SK-N-SH (cell line): ENCODE measurements at regions not wholly inside any gene's neighbourhood (a gene's known extent, or its start where the extent isn't known, plus 50 kb on each side); places are given as distances from the start of the nearest gene placed in this dataset.
"Not testable (repeated sequence)": the region's sequence is repeated elsewhere in the genome, so short reads cannot be mapped to it uniquely, and the experiment has no call there.

Source experiments
- CTCF ChIP-seq: fragments of 200-600 bp; sonication (generic); IDR thresholded peaks from 2 replicates; pipeline ENCODE4 v1.6.1; 2017; ENCODE audit warnings: antibody characterized with exemption, mild to moderate bottlenecking, moderate library complexity
- EP300 ChIP-seq, 2 experiments: IDR thresholded peaks; 2 replicates each; pipeline versions ENCODE4 v1.4.0 to v1.6.1; 2012; ENCODE audit warnings: borderline replicate concordance in 1 of 2, low read depth in 1 of 2, low read length in 1 of 2
- EZH2phosphoT487 ChIP-seq: fragments of 200-600 bp; sonication (generic); IDR thresholded peaks from 2 replicates; pipeline ENCODE4 v1.6.1; 2017; ENCODE audit warnings: low read depth, mixed run types, mild to moderate bottlenecking, antibody characterized with exemption, moderate library complexity, borderline replicate concordance
- NRF1 ChIP-seq: IDR thresholded peaks from 2 replicates; pipeline ENCODE4 v1.6.1; 2012; ENCODE audit warnings: low read depth, mild to moderate bottlenecking, low read length
- PBX3 ChIP-seq: IDR thresholded peaks from 2 replicates; pipeline ENCODE4; 2012
- POLR2AphosphoS5 ChIP-seq: IDR thresholded peaks from 2 replicates; pipeline ENCODE4 v1.6.1; 2012; ENCODE audit warnings: low read depth, low read length
- RAD21 ChIP-seq: IDR thresholded peaks from 2 replicates; pipeline ENCODE4 v1.6.1; 2012; ENCODE audit warnings: mild to moderate bottlenecking, low read length
- RFX5 ChIP-seq: IDR thresholded peaks from 2 replicates; pipeline ENCODE4 v1.6.1; 2012; ENCODE audit warnings: mild to moderate bottlenecking, improper control_type of control experiment, low read length
- SMC3 ChIP-seq: IDR thresholded peaks from 2 replicates; pipeline ENCODE4 v1.6.1; 2012; ENCODE audit warnings: low read depth, low read length, improper control_type of control experiment
- TCF12 ChIP-seq: IDR thresholded peaks from 2 replicates; pipeline ENCODE4 v1.4.0; 2012
- USF1 ChIP-seq: IDR thresholded peaks from 2 replicates; pipeline ENCODE4 v1.4.0; 2012; ENCODE audit warnings: low read depth, borderline replicate concordance
- TF ChIP-seq, protein P1 (sequence below): IDR thresholded peaks from 2 replicates; pipeline ENCODE4 v1.6.1; 2012; ENCODE audit warnings: mild to moderate bottlenecking, low read depth, low read length, moderate library complexity

DNA sequence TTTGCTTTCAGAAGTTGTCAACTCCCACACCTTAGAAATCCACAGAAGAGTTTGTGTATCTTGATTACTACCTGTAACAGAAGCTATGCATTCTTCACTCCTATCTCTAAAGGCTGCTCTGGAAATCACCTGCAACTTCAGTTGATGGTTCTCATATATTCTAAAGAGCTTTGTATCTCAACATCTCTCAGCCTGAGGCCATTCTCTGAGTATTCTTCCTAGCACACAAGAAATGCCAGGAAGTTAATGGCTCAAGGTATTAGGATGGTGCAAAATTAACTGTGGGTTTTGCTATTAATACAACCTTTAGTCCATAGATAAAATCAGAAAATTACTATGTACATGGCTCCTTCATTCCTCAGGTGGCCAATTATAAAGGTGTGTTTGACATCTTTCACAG, 806.3 kb upstream of the ALG10B start:
- TF ChIP-seq USF1; EP300 (IDR thresholded peaks at IDR 0.05; ENCODE audit: borderline replicate concordance in 1 of 2, low read depth in 1 of 2, low read length in 1 of 2); CTCF; RFX5; EZH2phosphoT487; POLR2AphosphoS5; NRF1; RAD21; PBX3; TCF12; SMC3: not testable (repeated sequence)
- TF ChIP-seq, protein P1, sequence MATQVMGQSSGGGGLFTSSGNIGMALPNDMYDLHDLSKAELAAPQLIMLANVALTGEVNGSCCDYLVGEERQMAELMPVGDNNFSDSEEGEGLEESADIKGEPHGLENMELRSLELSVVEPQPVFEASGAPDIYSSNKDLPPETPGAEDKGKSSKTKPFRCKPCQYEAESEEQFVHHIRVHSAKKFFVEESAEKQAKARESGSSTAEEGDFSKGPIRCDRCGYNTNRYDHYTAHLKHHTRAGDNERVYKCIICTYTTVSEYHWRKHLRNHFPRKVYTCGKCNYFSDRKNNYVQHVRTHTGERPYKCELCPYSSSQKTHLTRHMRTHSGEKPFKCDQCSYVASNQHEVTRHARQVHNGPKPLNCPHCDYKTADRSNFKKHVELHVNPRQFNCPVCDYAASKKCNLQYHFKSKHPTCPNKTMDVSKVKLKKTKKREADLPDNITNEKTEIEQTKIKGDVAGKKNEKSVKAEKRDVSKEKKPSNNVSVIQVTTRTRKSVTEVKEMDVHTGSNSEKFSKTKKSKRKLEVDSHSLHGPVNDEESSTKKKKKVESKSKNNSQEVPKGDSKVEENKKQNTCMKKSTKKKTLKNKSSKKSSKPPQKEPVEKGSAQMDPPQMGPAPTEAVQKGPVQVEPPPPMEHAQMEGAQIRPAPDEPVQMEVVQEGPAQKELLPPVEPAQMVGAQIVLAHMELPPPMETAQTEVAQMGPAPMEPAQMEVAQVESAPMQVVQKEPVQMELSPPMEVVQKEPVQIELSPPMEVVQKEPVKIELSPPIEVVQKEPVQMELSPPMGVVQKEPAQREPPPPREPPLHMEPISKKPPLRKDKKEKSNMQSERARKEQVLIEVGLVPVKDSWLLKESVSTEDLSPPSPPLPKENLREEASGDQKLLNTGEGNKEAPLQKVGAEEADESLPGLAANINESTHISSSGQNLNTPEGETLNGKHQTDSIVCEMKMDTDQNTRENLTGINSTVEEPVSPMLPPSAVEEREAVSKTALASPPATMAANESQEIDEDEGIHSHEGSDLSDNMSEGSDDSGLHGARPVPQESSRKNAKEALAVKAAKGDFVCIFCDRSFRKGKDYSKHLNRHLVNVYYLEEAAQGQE, result not testable (repeated sequence)
